Adrenal gland (tissue), 9 donors: ENCODE measurements at regions not wholly inside any gene's neighbourhood (a gene's known extent, or its start where the extent isn't known, plus 50 kb on each side); places are given as distances from the start of the nearest gene placed in this dataset.
"Not testable (repeated sequence)": the region's sequence is repeated elsewhere in the genome, so short reads cannot be mapped to it uniquely, and the experiment has no call there.

Experiments used
- DNase-seq, 7 donors: peaks; one replicate each; pipeline ENCODE4 v3.0.0-alpha.2; 2019 to 2020
- H3K27ac ChIP-seq, 5 donors: fragments of 200-600 bp; sonication (generic) in 4 of 5; 1 replicate in 3 of 5; 2 replicates in 2 of 5; pipeline versions ENCODE4 v1.5.1 to v1.8.0; 2016 to 2020; ENCODE audit warnings: mild to moderate bottlenecking in 1 of 5
- H3K27me3 ChIP-seq: fragments of 200-600 bp; 2 replicates; pipeline ENCODE4 v1.8.0; 2021
- H3K36me3 ChIP-seq, 2 donors: fragments of 200-600 bp; replicated peaks in 1 of 2; 1 replicate in 1 of 2; 2 replicates in 1 of 2; pipeline versions ENCODE4 v1.5.1 to v1.8.0; 2018 to 2022
- H3K4me1 ChIP-seq, 2 donors: fragments of 200-600 bp; replicated peaks in 1 of 2; 1 replicate in 1 of 2; 2 replicates in 1 of 2; pipeline versions ENCODE4 v1.5.1 to v1.8.0; 2018 to 2021
- H3K4me3 ChIP-seq, 4 donors: fragments of 200-600 bp; sonication (generic) in 3 of 4; one replicate each; pipeline ENCODE4 v1.5.1; 2016 to 2018
- H3K9me3 ChIP-seq, 3 donors: fragments of 200-600 bp; sonication (generic) in 1 of 3; replicated peaks in 1 of 3; 1 replicate in 2 of 3; 2 replicates in 1 of 3; pipeline versions ENCODE4 v1.5.1 to v1.8.0; 2016 to 2021
- CTCF ChIP-seq, 6 experiments: fragments of 450-650 bp in 4 of 6; fragments of 200-600 bp in 2 of 6; sonication (generic) in 1 of 6; IDR thresholded peaks; 1 replicate in 5 of 6; 2 replicates in 1 of 6; pipeline versions ENCODE4 v1.5.1 to v1.8.0; 2016 to 2021; ENCODE audit warnings: antibody characterized with exemption in 6 of 6, mild to moderate bottlenecking in 2 of 6, moderate library complexity in 1 of 6
- POLR2A ChIP-seq, 2 donors: fragments of 450-650 bp; IDR thresholded peaks; one replicate each; pipeline ENCODE4 v1.6.1; 2017; ENCODE audit warnings: antibody characterized with exemption in 2 of 2, mild to moderate bottlenecking in 2 of 2, moderate library complexity in 1 of 2
- whole genome bisulfite sequencing, 4 donors: extraction: QIAGEN DNeasy Blood & Tissue Kit in 2 of 4; methylation state at CpG; one replicate each; pipeline versions ENCODE4 v1.1.5 to v1.1.7; 2013 to 2017; 5-methylcytosine and 5-hydroxymethylcytosine counted together
- intact Hi-C, 2 donors: fragments of 100-400 bp; cut with DNase I; formaldehyde crosslinking; loops; one replicate each; pipeline versions ENCODE4 v1.14.1 to v1.15.0; 2022 to 2023
- donor health status: healthy with polysubstance abuse.
- donor health status: Bipolar disorder and iron deficiency.
- donor health status: DM: yes; HTN: yes; CAD: no.
- donor health status: DM: no; HTN: no; CAD: no.
- donor health status: DM: no; HTN: no; CAD: no.

DNA sequence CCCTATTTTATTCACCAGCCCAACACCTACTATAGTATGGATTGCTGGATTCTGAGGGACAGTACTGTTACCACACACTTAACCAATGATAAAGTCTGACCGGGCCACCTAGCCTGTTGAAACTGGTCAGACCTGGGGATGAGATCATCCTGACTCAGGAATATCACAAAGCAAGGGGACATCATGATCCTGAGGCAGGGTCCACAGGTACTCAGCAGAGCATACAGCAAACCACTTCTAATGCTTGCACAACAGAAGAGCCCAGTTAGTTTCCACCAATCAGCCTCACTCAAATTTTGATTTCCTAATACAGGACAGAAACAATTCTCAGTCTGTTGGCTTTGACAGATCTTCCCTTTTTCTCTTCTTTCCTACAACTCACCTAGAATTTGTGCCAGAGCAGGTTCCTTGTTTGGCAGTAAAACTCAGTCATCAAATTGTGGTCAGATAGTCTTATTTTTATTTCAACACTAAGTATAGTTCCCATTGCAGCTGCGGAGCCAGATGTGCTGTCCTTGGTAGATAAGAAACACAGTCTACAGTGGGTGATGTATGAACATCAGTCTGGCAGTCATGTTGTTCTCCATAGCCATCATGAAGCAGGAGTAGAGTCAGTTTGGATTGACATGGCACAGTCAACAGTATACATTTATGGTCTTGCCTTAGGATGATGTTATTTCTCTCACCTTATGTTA, 90.1 kb upstream of the PRR23C start:
- 63 to 77% (median 70%) methylated on average over 2 of the region's 2 CpGs for WGBS, 4 donors
- Histone ChIP-seq H3K4me3 (no peak overlapping the region), H3K36me3 (no peaks in the 10 kb centered on the region), H3K27me3 (no peaks in the 10 kb centered on the region), H3K4me1 (no peaks in the 10 kb centered on the region), H3K9me3 (no peaks in the 10 kb centered on the region), H3K27ac (no peak overlapping the region)
- intact Hi-C loops: no loop called here
- DNase-seq: no peak
- no peak for TF ChIP-seq CTCF (IDR thresholded peaks at IDR 0.05)
- no peak for TF ChIP-seq POLR2A (IDR thresholded peaks at IDR 0.05)

- no peak overlapping the region for H3K27ac ChIP-seq
- no peaks in the 10 kb centered on the region for H3K36me3 ChIP-seq
- no peak overlapping the region for H3K4me3 ChIP-seq
- intact Hi-C loops: no loop called here
- TF ChIP-seq POLR2A (IDR thresholded peaks at IDR 0.05) (no peak), CTCF (IDR thresholded peaks at IDR 0.05) (no peak)
- no peak for DNase-seq
- H3K9me3 ChIP-seq: no peaks in the 10 kb centered on the region
- H3K27me3 ChIP-seq: no peaks in the 10 kb centered on the region
- H3K4me1 ChIP-seq: no peaks in the 10 kb centered on the region
These were observed 91.0 kb upstream of the PRR23C start for GRCh38 chr3:139135657-139136056.

DNA sequence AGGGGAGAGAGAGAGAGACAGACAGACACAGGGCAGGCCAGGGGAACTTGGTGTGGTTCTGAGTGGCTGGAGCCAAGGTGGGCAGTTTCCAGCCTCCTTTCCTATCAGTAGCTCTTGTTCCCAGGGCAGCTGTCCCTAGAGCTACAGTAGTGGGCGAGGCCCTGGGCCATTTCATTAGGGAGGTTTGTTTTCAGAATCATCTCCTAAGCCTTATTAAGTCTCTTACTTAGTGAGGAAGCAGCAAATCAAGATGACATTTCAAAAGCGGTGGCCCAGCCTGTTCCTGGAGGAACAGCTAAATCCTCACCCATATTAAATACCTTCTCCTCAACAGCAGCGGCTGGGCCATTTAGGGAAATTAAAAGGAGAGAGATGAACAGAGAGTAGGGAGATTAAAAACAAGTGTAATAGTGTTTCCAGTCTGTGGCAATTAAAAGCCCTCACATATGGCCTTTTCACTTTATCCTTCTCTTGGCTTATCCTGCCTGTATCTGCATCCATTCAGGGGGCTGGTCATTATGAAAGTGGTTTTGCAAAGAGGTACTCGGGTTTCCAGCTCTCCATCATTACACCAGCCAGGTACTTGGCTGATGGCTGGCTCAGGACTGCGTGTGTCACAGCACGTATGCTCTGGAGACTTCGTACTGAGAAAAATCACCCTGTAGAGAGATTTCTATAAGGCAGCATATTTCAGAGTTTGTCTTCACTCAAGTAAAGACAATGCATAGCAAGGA, 91.9 kb upstream of the PRR23C start:
- H3K27ac ChIP-seq: no peak overlapping the region
- no peaks in the 10 kb centered on the region for H3K9me3 ChIP-seq
- no peak overlapping the region for H3K4me3 ChIP-seq
- DNase-seq: no peak
- WGBS, 4 donors: 79 to 81% (median 80%) methylated on average over 6 to 7 of the region's 7 CpGs
- H3K27me3 ChIP-seq: no peaks in the 10 kb centered on the region
- no peaks in the 10 kb centered on the region for H3K36me3 ChIP-seq
- no peaks in the 10 kb centered on the region for H3K4me1 ChIP-seq
- no peak for TF ChIP-seq CTCF (IDR thresholded peaks at IDR 0.05)
- TF ChIP-seq POLR2A (IDR thresholded peaks at IDR 0.05): no peak
- intact Hi-C loops: no loop called here

- intact Hi-C loops: no loop called here
- Histone ChIP-seq H3K36me3 (no peaks in the 10 kb centered on the region), H3K4me3 (no peak overlapping the region), H3K27ac (no peak overlapping the region), H3K4me1 (no peaks in the 10 kb centered on the region), H3K27me3 (no peaks in the 10 kb centered on the region), H3K9me3 (no peaks in the 10 kb centered on the region)
- DNase-seq: no peak
- TF ChIP-seq CTCF (IDR thresholded peaks at IDR 0.05) (no peak), POLR2A (IDR thresholded peaks at IDR 0.05) (no peak)
These were observed 95.9 kb upstream of the PRR23C start for GRCh38 chr3:139140553-139140952.

GRCh38 chr3:139145980-139146379, 101.3 kb upstream of the PRR23C start:
- H3K9me3 ChIP-seq, H3K27me3 ChIP-seq, H3K4me1 ChIP-seq, intact Hi-C loops, H3K27ac ChIP-seq, H3K36me3 ChIP-seq, H3K4me3 ChIP-seq, DNase-seq: not testable (repeated sequence)
- 75 to 84% (median 78%) methylated on average over 4 of the region's 4 CpGs for WGBS, 4 donors
